ENCODE measurements at regions not wholly inside any gene's neighbourhood (a gene's known extent, or its start where the extent isn't known, plus 50 kb on each side); places are given as distances from the start of the nearest gene placed in this dataset.
A peak's percentile ranks its signal among the peaks of the same experiment; 100 is the strongest.

- H3K4me1 ChIP-seq (ENCODE audit: control insufficient read depth, insufficient read depth, low read length), result peaks cover 4% of the 10 kb centered on the region
- ATAC-seq (no peak), DNase-seq (no peak)
- intact Hi-C loops (cut with DNase I), result no loop called here
- H3K27ac ChIP-seq (ENCODE audit: low read length), result no peak overlapping the region
- no peak overlapping the region for H3K4me3 ChIP-seq (ENCODE audit: low read length)
- H3K9me3 ChIP-seq (ENCODE audit: control insufficient read depth, low read length), result no peaks in the 10 kb centered on the region
- no peaks in the 10 kb centered on the region for H3K27me3 ChIP-seq (ENCODE audit: control insufficient read depth, insufficient read depth)
Measured at GRCh38 chr6:105990151-105990550, 96.0 kb upstream of the PRDM1 start.

GRCh38 chr6:105988812-105989577 lies 97.1 kb upstream of the PRDM1 start:
- Histone ChIP-seq H3K27me3 (ENCODE audit: control insufficient read depth, insufficient read depth) (no peaks in the 10 kb centered on the region), H3K4me3 (ENCODE audit: low read length) (no peak overlapping the region), H3K27ac (ENCODE audit: low read length) (no peak overlapping the region), H3K4me1 (ENCODE audit: control insufficient read depth, insufficient read depth, low read length) (peaks cover 4% of the 10 kb centered on the region), H3K9me3 (ENCODE audit: control insufficient read depth, low read length) (no peaks in the 10 kb centered on the region)
- DNase-seq (no peak), ATAC-seq (no peak)
- 70% methylated on average over 5 of the region's 5 CpGs for WGBS
- intact Hi-C loops (cut with DNase I), result no loop called here

- no peak overlapping the region for H3K4me3 ChIP-seq (ENCODE audit: low read length)
Measured at GRCh38 chr6:105988321-105988720, 97.8 kb upstream of the PRDM1 start.

GRCh38 chr6:105987516-105987915 lies 98.6 kb upstream of the PRDM1 start:
- Histone ChIP-seq H3K27ac (ENCODE audit: low read length) (no peak overlapping the region), H3K27me3 (ENCODE audit: control insufficient read depth, insufficient read depth) (no peaks in the 10 kb centered on the region), H3K9me3 (ENCODE audit: control insufficient read depth, low read length) (no peaks in the 10 kb centered on the region), H3K4me1 (ENCODE audit: control insufficient read depth, insufficient read depth, low read length) (peaks cover 4% of the 10 kb centered on the region), H3K4me3 (ENCODE audit: low read length) (no peak overlapping the region)
- 52% methylated on average over 1 of the region's 1 CpG for WGBS
- intact Hi-C loops (cut with DNase I), result no loop called here
- DNase-seq, result no peak
- no peak for ATAC-seq

More at GRCh38 chr6:105988321-105988720, 97.8 kb upstream of the PRDM1 start:
- DNase-seq (no peak), ATAC-seq (no peak)
- no peak overlapping the region for H3K27ac ChIP-seq (ENCODE audit: low read length)
- H3K27me3 ChIP-seq (ENCODE audit: control insufficient read depth, insufficient read depth), result no peaks in the 10 kb centered on the region
- no peaks in the 10 kb centered on the region for H3K9me3 ChIP-seq (ENCODE audit: control insufficient read depth, low read length)
- intact Hi-C loops (cut with DNase I), result no loop called here
- H3K4me1 ChIP-seq (ENCODE audit: control insufficient read depth, insufficient read depth, low read length), result peaks cover 4% of the 10 kb centered on the region

- no peak for ATAC-seq
- 42% methylated on average over 1 of the region's 1 CpG for WGBS
- Histone ChIP-seq H3K4me3 (ENCODE audit: low read length) (no peak overlapping the region), H3K4me1 (ENCODE audit: control insufficient read depth, insufficient read depth, low read length) (peaks cover 3% of the 10 kb centered on the region), H3K9me3 (ENCODE audit: control insufficient read depth, low read length) (no peaks in the 10 kb centered on the region), H3K27me3 (ENCODE audit: control insufficient read depth, insufficient read depth) (no peaks in the 10 kb centered on the region), H3K27ac (ENCODE audit: low read length) (no peak overlapping the region)
- intact Hi-C loops (cut with DNase I), result no loop called here
- no peak for DNase-seq
Measured at GRCh38 chr6:105986998-105987397, 99.1 kb upstream of the PRDM1 start.

GRCh38 chr6:105985816-105986632 lies 100.1 kb upstream of the PRDM1 start:
- no peaks in the 10 kb centered on the region for H3K4me1 ChIP-seq (ENCODE audit: control insufficient read depth, insufficient read depth, low read length)
- H3K9me3 ChIP-seq (ENCODE audit: control insufficient read depth, low read length), result no peaks in the 10 kb centered on the region
- no peaks in the 10 kb centered on the region for H3K27me3 ChIP-seq (ENCODE audit: control insufficient read depth, insufficient read depth)
- no peak overlapping the region for H3K4me3 ChIP-seq (ENCODE audit: low read length)
- H3K27ac ChIP-seq (ENCODE audit: low read length), result no peak overlapping the region
- intact Hi-C loops (cut with DNase I), result no loop called here
- DNase-seq (peak in 2 of 3 donors; percentile 44 to 64), ATAC-seq (no peak)
- WGBS, result 13% methylated on average over 48 of the region's 48 CpGs

GRCh38 chr6:105985098-105985815 lies 100.9 kb upstream of the PRDM1 start:
- no peak for DNase-seq
- whole genome bisulfite sequencing, result 35% methylated on average over 5 of the region's 5 CpGs
- no peak overlapping the region for H3K4me3 ChIP-seq (ENCODE audit: low read length)
- no peak for ATAC-seq
- intact Hi-C loops (cut with DNase I), result no loop called here
- H3K27ac ChIP-seq (ENCODE audit: low read length), result no peak overlapping the region
- H3K9me3 ChIP-seq (ENCODE audit: control insufficient read depth, low read length), result no peaks in the 10 kb centered on the region
- no peaks in the 10 kb centered on the region for H3K27me3 ChIP-seq (ENCODE audit: control insufficient read depth, insufficient read depth)
- no peaks in the 10 kb centered on the region for H3K4me1 ChIP-seq (ENCODE audit: control insufficient read depth, insufficient read depth, low read length)

- DNase-seq, result no peak
- H3K9me3 ChIP-seq (ENCODE audit: control insufficient read depth, low read length), result no peaks in the 10 kb centered on the region
- ATAC-seq, result no peak
- H3K4me1 ChIP-seq (ENCODE audit: control insufficient read depth, insufficient read depth, low read length), result no peaks in the 10 kb centered on the region
- no peak overlapping the region for H3K4me3 ChIP-seq (ENCODE audit: low read length)
- no peak overlapping the region for H3K27ac ChIP-seq (ENCODE audit: low read length)
- intact Hi-C loops (cut with DNase I), result no loop called here
- no peaks in the 10 kb centered on the region for H3K27me3 ChIP-seq (ENCODE audit: control insufficient read depth, insufficient read depth)
Measured at GRCh38 chr6:105983763-105984162, 102.4 kb upstream of the PRDM1 start.

GRCh38 chr6:105982761-105983540 lies 103.2 kb upstream of the PRDM1 start:
- ATAC-seq (no peak), DNase-seq (peak in 1 of 3 donors; percentile 36)
- intact Hi-C loops (cut with DNase I), result no loop called here
- H3K27ac ChIP-seq (ENCODE audit: low read length), result no peak overlapping the region
- H3K4me1 ChIP-seq (ENCODE audit: control insufficient read depth, insufficient read depth, low read length), result no peaks in the 10 kb centered on the region
- H3K4me3 ChIP-seq (ENCODE audit: low read length), result no peak overlapping the region
- no peaks in the 10 kb centered on the region for H3K27me3 ChIP-seq (ENCODE audit: control insufficient read depth, insufficient read depth)
- 40% methylated on average over 2 of the region's 2 CpGs for WGBS
- no peaks in the 10 kb centered on the region for H3K9me3 ChIP-seq (ENCODE audit: control insufficient read depth, low read length)

GRCh38 chr6:105981888-105982358 lies 104.2 kb upstream of the PRDM1 start:
- no peaks in the 10 kb centered on the region for H3K9me3 ChIP-seq (ENCODE audit: control insufficient read depth, low read length)
- no peaks in the 10 kb centered on the region for H3K4me1 ChIP-seq (ENCODE audit: control insufficient read depth, insufficient read depth, low read length)
- intact Hi-C loops (cut with DNase I), result no loop called here
- DNase-seq (no peak), ATAC-seq (no peak)
- no peak overlapping the region for H3K27ac ChIP-seq (ENCODE audit: low read length)
- no peak overlapping the region for H3K4me3 ChIP-seq (ENCODE audit: low read length)
- no peaks in the 10 kb centered on the region for H3K27me3 ChIP-seq (ENCODE audit: control insufficient read depth, insufficient read depth)
- WGBS, result 51% methylated on average over 15 of the region's 15 CpGs

All from right cardiac atrium (tissue), 5 donors.